ENCODE measurements at regions not wholly inside any gene's neighbourhood (a gene's known extent, or its start where the extent isn't known, plus 50 kb on each side); places are given as distances from the start of the nearest gene placed in this dataset.

DNA sequence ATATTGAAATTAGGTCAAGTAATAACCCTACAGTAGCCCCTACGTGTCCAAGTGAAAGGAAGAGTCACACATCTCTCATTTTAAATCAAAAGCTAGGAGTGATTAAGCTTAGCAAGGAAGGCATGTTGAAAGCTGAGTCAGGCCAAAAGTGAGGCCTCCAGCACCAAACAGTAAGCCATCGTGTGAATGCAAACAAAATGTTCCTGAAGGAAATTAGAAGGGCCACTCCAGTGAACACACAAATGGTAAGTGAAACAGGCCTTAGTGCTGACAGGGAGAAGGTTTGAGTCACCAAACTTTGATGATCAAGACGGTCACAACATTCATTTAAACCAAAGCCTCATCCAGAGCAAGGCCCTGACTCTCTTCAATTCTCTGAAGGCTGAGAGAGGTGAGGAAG is 127.2 kb downstream of the SHANK2 start:
- H3F3A ChIP-seq (ENCODE audit: insufficient read depth) = no peaks in the 10 kb centered on the region
- no peak overlapping the region for H2AFZ ChIP-seq (ENCODE audit: low read depth, low read length, severe bottlenecking)
- no peaks in the 10 kb centered on the region for H3K9me3 ChIP-seq (ENCODE audit: insufficient read depth, low read length)
- TF ChIP-seq, protein P1, sequence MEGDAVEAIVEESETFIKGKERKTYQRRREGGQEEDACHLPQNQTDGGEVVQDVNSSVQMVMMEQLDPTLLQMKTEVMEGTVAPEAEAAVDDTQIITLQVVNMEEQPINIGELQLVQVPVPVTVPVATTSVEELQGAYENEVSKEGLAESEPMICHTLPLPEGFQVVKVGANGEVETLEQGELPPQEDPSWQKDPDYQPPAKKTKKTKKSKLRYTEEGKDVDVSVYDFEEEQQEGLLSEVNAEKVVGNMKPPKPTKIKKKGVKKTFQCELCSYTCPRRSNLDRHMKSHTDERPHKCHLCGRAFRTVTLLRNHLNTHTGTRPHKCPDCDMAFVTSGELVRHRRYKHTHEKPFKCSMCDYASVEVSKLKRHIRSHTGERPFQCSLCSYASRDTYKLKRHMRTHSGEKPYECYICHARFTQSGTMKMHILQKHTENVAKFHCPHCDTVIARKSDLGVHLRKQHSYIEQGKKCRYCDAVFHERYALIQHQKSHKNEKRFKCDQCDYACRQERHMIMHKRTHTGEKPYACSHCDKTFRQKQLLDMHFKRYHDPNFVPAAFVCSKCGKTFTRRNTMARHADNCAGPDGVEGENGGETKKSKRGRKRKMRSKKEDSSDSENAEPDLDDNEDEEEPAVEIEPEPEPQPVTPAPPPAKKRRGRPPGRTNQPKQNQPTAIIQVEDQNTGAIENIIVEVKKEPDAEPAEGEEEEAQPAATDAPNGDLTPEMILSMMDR (IDR thresholded peaks at IDR 0.05; ENCODE audit: insufficient read depth, low read length, poor library complexity, severe bottlenecking) = no peak
- no peak for TF ChIP-seq EZH2phosphoT487 (conservative IDR thresholded peaks at IDR 0.05; ENCODE audit: low read length)
- H3K27me3 ChIP-seq (ENCODE audit: low read length) = no peaks in the 10 kb centered on the region
- H3K79me2 ChIP-seq (ENCODE audit: insufficient read depth, low read length) = no peaks in the 10 kb centered on the region
- no peak overlapping the region for H3K4me2 ChIP-seq (ENCODE audit: low read depth, low read length, poor library complexity, severe bottlenecking)
- no peak overlapping the region for H3K4me3 ChIP-seq (ENCODE audit: insufficient read depth, low read length, poor library complexity, severe bottlenecking)
- H3K27ac ChIP-seq (ENCODE audit: low read depth, low read length) = no peak overlapping the region
- no peaks in the 10 kb centered on the region for H3K36me3 ChIP-seq (ENCODE audit: low read length)
- no peak overlapping the region for H3K9ac ChIP-seq (ENCODE audit: low read length)
- no peaks in the 10 kb centered on the region for H4K20me1 ChIP-seq (ENCODE audit: low read depth, low read length)
- H3K9me2 ChIP-seq (replicated peaks; ENCODE audit: insufficient read depth, low read length) = no peaks in the 10 kb centered on the region

DNA sequence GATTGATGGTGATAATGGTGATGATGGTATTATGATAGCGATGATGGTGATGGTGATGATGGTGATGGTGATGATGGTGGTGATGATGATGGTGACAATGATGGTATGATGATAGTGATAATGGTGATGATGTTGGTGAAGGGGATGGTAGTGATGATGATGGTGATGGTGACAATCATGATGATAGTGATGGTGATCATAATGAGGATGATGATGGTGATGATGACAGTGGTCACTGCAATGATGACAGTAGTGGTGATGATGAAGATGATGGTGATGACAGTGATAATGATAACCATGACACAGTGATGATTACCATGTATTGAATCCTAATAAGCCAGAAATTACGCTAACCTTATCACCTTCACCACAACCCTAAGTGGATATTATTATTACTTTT is 128.2 kb downstream of the SHANK2 start:
- H3K36me3 ChIP-seq (ENCODE audit: low read length) = no peaks in the 10 kb centered on the region
- no peaks in the 10 kb centered on the region for H4K20me1 ChIP-seq (ENCODE audit: low read depth, low read length)
- H3K9ac ChIP-seq (ENCODE audit: low read length) = no peak overlapping the region
- H3F3A ChIP-seq (ENCODE audit: insufficient read depth) = no peaks in the 10 kb centered on the region
- no peaks in the 10 kb centered on the region for H3K9me2 ChIP-seq (replicated peaks; ENCODE audit: insufficient read depth, low read length)
- H3K4me3 ChIP-seq (ENCODE audit: insufficient read depth, low read length, poor library complexity, severe bottlenecking) = no peak overlapping the region
- H3K4me2 ChIP-seq (ENCODE audit: low read depth, low read length, poor library complexity, severe bottlenecking) = no peak overlapping the region
- H2AFZ ChIP-seq (ENCODE audit: low read depth, low read length, severe bottlenecking) = no peak overlapping the region
- no peaks in the 10 kb centered on the region for H3K9me3 ChIP-seq (ENCODE audit: insufficient read depth, low read length)
- no peak overlapping the region for H3K27ac ChIP-seq (ENCODE audit: low read depth, low read length)
- H3K79me2 ChIP-seq (ENCODE audit: insufficient read depth, low read length) = no peaks in the 10 kb centered on the region
- H3K27me3 ChIP-seq (ENCODE audit: low read length) = no peaks in the 10 kb centered on the region
- TF ChIP-seq, protein P1 (IDR thresholded peaks at IDR 0.05; ENCODE audit: insufficient read depth, low read length, poor library complexity, severe bottlenecking) = no peak
- TF ChIP-seq EZH2phosphoT487 (conservative IDR thresholded peaks at IDR 0.05; ENCODE audit: low read length) = no peak

DNA sequence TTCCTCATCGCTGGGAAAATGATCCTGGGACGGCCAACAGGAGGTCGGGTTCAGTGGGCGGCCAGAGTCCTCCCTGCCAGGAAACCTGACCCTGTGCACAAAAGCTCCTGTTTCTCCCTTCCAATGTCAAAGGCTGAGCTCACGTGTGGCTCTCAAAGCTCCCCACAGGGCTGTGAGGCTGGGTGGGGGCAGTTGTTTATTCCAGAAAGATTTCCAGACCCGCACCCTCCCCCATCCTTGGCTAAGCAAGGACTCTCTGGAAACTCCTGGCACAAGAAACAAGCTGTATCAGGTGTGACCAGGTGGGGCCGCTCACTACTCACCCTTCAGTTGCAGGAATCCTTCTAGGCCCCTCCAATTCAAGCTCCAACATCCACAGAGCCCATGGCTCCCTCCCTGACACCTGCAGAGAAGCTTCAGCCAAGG is 131.9 kb downstream of the SHANK2 start:
- no peak overlapping the region for H2AFZ ChIP-seq (ENCODE audit: low read depth, low read length, severe bottlenecking)
- no peaks in the 10 kb centered on the region for H3K27me3 ChIP-seq (ENCODE audit: low read length)
- no peak overlapping the region for H3K27ac ChIP-seq (ENCODE audit: low read depth, low read length)
- TF ChIP-seq EZH2phosphoT487 (conservative IDR thresholded peaks at IDR 0.05; ENCODE audit: low read length) = no peak
- TF ChIP-seq, protein P1 (IDR thresholded peaks at IDR 0.05; ENCODE audit: insufficient read depth, low read length, poor library complexity, severe bottlenecking) = peak; percentile 33
- no peaks in the 10 kb centered on the region for H3K36me3 ChIP-seq (ENCODE audit: low read length)
- no peaks in the 10 kb centered on the region for H3K9me3 ChIP-seq (ENCODE audit: insufficient read depth, low read length)
- no peaks in the 10 kb centered on the region for H3F3A ChIP-seq (ENCODE audit: insufficient read depth)
- H4K20me1 ChIP-seq (ENCODE audit: low read depth, low read length) = no peaks in the 10 kb centered on the region
- no peak overlapping the region for H3K9ac ChIP-seq (ENCODE audit: low read length)
- H3K79me2 ChIP-seq (ENCODE audit: insufficient read depth, low read length) = no peaks in the 10 kb centered on the region
- H3K9me2 ChIP-seq (replicated peaks; ENCODE audit: insufficient read depth, low read length) = no peaks in the 10 kb centered on the region
- H3K4me2 ChIP-seq (ENCODE audit: low read depth, low read length, poor library complexity, severe bottlenecking) = no peak overlapping the region
- H3K4me3 ChIP-seq (ENCODE audit: insufficient read depth, low read length, poor library complexity, severe bottlenecking) = no peak overlapping the region
